Common myeloid progenitor, CD34-positive (primary cell): ENCODE measurements at regions not wholly inside any gene's neighbourhood (a gene's known extent, or its start where the extent isn't known, plus 50 kb on each side); places are given as distances from the start of the nearest gene placed in this dataset.

Experiments
- CTCF ChIA-PET: fragments of 350-600 bp; sonication (Branson Sonifier 250); formaldehyde crosslinking; loops from one replicate; lab custom pipeline; 2021; ENCODE audit warnings: antibody characterized with exemption; lab: Charles Lee
- POLR2A ChIA-PET: fragments of 350-600 bp; sonication (Branson Sonifier 250); formaldehyde crosslinking; loops from one replicate; lab custom pipeline; 2021; ENCODE audit warnings: antibody characterized with exemption; lab: Charles Lee
- DNase-seq, 3 donors: peaks; one replicate each; pipeline versions ENCODE4 v3.0.0 to v3.0.0-alpha.2; 2013
- H3K27ac ChIP-seq, 2 experiments: 1 replicate in 1 of 2; 2 replicates in 1 of 2; pipeline ENCODE4 v1.7.0; 2013; ENCODE audit warnings: inconsistent platforms in 2 of 2, low read length in 2 of 2, mild to moderate bottlenecking in 2 of 2, low read depth in 1 of 2, moderate library complexity in 1 of 2; ENCODE audit not compliant: severe bottlenecking in 2 of 2, insufficient read depth in 1 of 2, poor library complexity in 1 of 2
- H3K27me3 ChIP-seq, 5 experiments: replicated peaks in 2 of 5; 1 replicate in 3 of 5; 2 replicates in 2 of 5; pipeline versions ENCODE4 v1.6.1 to v1.7.0; 2013; ENCODE audit warnings: low read length in 4 of 5, mild to moderate bottlenecking in 2 of 5, moderate library complexity in 2 of 5, inconsistent platforms in 1 of 5; ENCODE audit not compliant: insufficient read depth in 5 of 5, control insufficient read depth in 4 of 5
- H3K36me3 ChIP-seq, 4 experiments: 1 replicate in 2 of 4; 2 replicates in 2 of 4; pipeline versions ENCODE4 v1.6.1 to v1.7.0; 2013; ENCODE audit warnings: low read length in 3 of 4, control low read depth in 1 of 4, mild to moderate bottlenecking in 1 of 4; ENCODE audit not compliant: control insufficient read depth in 4 of 4, insufficient read depth in 4 of 4
- H3K4me1 ChIP-seq, 4 experiments: 1 replicate in 3 of 4; 2 replicates in 1 of 4; pipeline versions ENCODE4 v1.6.1 to v1.7.1; 2013; ENCODE audit warnings: low read length in 3 of 4, mild to moderate bottlenecking in 3 of 4, control low read depth in 1 of 4, inconsistent platforms in 1 of 4, moderate library complexity in 1 of 4; ENCODE audit not compliant: control insufficient read depth in 4 of 4, insufficient read depth in 4 of 4; ENCODE audit errors: control extremely low read depth in 1 of 4
- H3K4me3 ChIP-seq, 7 experiments: 1 replicate in 4 of 7; 2 replicates in 3 of 7; pipeline versions ENCODE4 v1.5.1 to v1.7.0; 2013; ENCODE audit warnings: mild to moderate bottlenecking in 7 of 7, low read length in 6 of 7, moderate library complexity in 6 of 7, inconsistent platforms in 2 of 7, low read depth in 2 of 7, control low read depth in 1 of 7; ENCODE audit not compliant: insufficient read depth in 4 of 7, control insufficient read depth in 1 of 7; ENCODE audit errors: extremely low read depth in 1 of 7
- H3K9me3 ChIP-seq, 5 experiments: 1 replicate in 4 of 5; 2 replicates in 1 of 5; pipeline versions ENCODE4 v1.6.1 to v1.7.1; 2013; ENCODE audit warnings: low read length in 4 of 5, mild to moderate bottlenecking in 2 of 5, inconsistent platforms in 1 of 5, low read depth in 1 of 5, moderate library complexity in 1 of 5; ENCODE audit not compliant: control insufficient read depth in 4 of 5, insufficient read depth in 2 of 5; ENCODE audit errors: control extremely low read depth in 1 of 5
- WGBS: methylation state at CpG from one replicate; pipeline ENCODE4 v1.1.5; 2013; ENCODE audit not compliant: insufficient coverage; 5-methylcytosine and 5-hydroxymethylcytosine counted together

GRCh38 chr15:77846986-77847385 is 214.3 kb upstream of the LINGO1 start:
- Histone ChIP-seq H3K9me3 (peaks cover 0 to 13% (median 4%) of the 10 kb centered on the region in 5 experiments), H3K4me3 (no peak overlapping the region), H3K27ac (no peak overlapping the region), H3K36me3 (no peaks in the 10 kb centered on the region), H3K27me3 (peaks cover 0 to 11% (median 4%) of the 10 kb centered on the region in 5 experiments), H3K4me1 (no peaks in the 10 kb centered on the region)
- no peak for DNase-seq
- ChIA-PET POLR2A (interaction anchor here (0.6 to 0.7 kb wide), 2 partner anchors 23 to 197 kb away, joined by 3 read pairs; no protein-coding TSS in a partner anchor), CTCF (interaction anchor here (1.3 kb wide), 1 partner anchor 9 kb away, joined by 3 read pairs; no protein-coding TSS in a partner anchor)
- WGBS: no CpG with 5 or more reads among the region's 2 CpGs

- WGBS: 22% methylated on average over 1 of the region's 2 CpGs
- Histone ChIP-seq H3K27me3 (peaks cover 0 to 8% (median 4%) of the 10 kb centered on the region in 5 experiments), H3K27ac (no peak overlapping the region), H3K4me3 (no peak overlapping the region), H3K4me1 (no peaks in the 10 kb centered on the region), H3K36me3 (no peaks in the 10 kb centered on the region), H3K9me3 (peaks cover 0 to 13% (median 4%) of the 10 kb centered on the region in 5 experiments)
- ChIA-PET POLR2A (no interaction called here), CTCF (interaction anchor here (1.3 kb wide), 1 partner anchor 8 kb away, joined by 3 read pairs; no protein-coding TSS in a partner anchor)
- DNase-seq: no peak
Observed at GRCh38 chr15:77846360-77846759, 213.6 kb upstream of the LINGO1 start.

GRCh38 chr15:77844798-77845446 is 212.2 kb upstream of the LINGO1 start:
- H3K4me1 ChIP-seq: no peaks in the 10 kb centered on the region
- WGBS: 96% methylated on average over 3 of the region's 3 CpGs
- H3K36me3 ChIP-seq: no peaks in the 10 kb centered on the region
- CTCF ChIA-PET: no interaction called here
- H3K9me3 ChIP-seq: peaks cover 0 to 8% (median 0%) of the 10 kb centered on the region in 5 experiments
- no peak overlapping the region for H3K27ac ChIP-seq
- H3K4me3 ChIP-seq: no peak overlapping the region
- POLR2A ChIA-PET: no interaction called here
- peaks cover 0 to 14% (median 4%) of the 10 kb centered on the region in 5 experiments for H3K27me3 ChIP-seq
- no peak for DNase-seq

GRCh38 chr15:77843546-77843945 is 210.8 kb upstream of the LINGO1 start:
- ChIA-PET POLR2A (interaction anchor here (0.7 kb wide), 1 partner anchor 33 kb away, joined by 6 read pairs; no protein-coding TSS in a partner anchor), CTCF (interaction anchor here (0.9 kb wide), 1 partner anchor 11 kb away, joined by 3 read pairs; no protein-coding TSS in a partner anchor)
- 100% methylated on average over 2 of the region's 5 CpGs for WGBS
- Histone ChIP-seq H3K27ac (no peak overlapping the region), H3K4me3 (no peak overlapping the region), H3K9me3 (peaks cover 0 to 6% (median 0%) of the 10 kb centered on the region in 5 experiments), H3K27me3 (peaks cover 0 to 13% (median 4%) of the 10 kb centered on the region in 5 experiments), H3K36me3 (no peaks in the 10 kb centered on the region), H3K4me1 (peaks cover 0 to under 1% (median 0%) of the 10 kb centered on the region in 4 experiments)
- no peak for DNase-seq

DNA sequence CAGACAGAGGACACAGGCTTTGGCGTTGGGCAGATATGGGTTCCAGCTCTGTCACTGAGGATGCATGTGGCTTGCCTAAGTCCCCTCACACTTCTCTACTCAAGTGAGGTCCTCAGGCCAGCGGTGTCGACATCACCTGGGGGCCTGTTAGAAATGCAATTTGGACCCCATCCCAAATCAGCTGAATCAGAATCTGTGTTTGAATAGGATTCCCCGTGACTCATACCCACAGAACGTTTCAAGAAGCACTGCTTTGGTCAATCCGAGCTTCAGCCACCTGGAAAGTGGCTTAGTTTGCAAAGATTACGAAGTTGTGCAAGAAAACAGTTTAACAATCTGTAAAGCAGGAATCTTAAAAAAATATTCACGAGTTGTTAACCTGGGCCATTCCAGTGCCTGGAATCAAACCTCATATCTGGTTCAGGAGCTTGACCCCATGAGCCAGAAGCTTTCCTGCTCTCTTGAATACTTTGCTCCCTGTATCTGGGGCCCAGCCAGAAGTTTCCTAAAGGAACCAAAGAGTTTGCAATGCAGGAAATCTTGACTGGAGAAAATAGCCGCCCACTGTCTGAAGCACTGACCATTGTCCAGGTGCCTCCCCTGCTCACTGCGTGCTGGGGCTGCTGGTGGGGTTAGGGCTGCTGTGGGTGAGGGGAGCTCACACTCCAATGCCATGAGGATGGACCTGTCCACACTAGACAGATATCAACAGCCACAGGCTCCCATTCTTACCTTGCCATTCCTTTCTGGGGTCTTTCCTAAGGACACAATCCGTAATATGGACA is 208.5 kb upstream of the LINGO1 start:
- Histone ChIP-seq H3K27me3 (peaks cover 0 to 13% (median 0%) of the 10 kb centered on the region in 5 experiments), H3K36me3 (no peaks in the 10 kb centered on the region), H3K4me3 (no peak overlapping the region), H3K4me1 (peaks cover 0 to 4% (median under 1%) of the 10 kb centered on the region in 4 experiments), H3K9me3 (peaks cover 0 to 6% (median 0%) of the 10 kb centered on the region in 5 experiments), H3K27ac (no peak overlapping the region)
- WGBS: 86% methylated on average over 8 of the region's 11 CpGs
- no peak for DNase-seq
- CTCF ChIA-PET: no interaction called here
- POLR2A ChIA-PET: no interaction called here

- no peaks in the 10 kb centered on the region for H3K36me3 ChIP-seq
- POLR2A ChIA-PET: interaction anchor here (0.5 kb wide), 1 partner anchor 75 kb away, joined by 3 read pairs; no protein-coding TSS in a partner anchor
- H3K27me3 ChIP-seq: peaks cover 0 to 13% (median 0%) of the 10 kb centered on the region in 5 experiments
- H3K4me1 ChIP-seq: peaks cover 0 to 4% (median under 1%) of the 10 kb centered on the region in 4 experiments
- H3K9me3 ChIP-seq: peaks cover 0 to 3% (median 0%) of the 10 kb centered on the region in 5 experiments
- CTCF ChIA-PET: no interaction called here
- H3K4me3 ChIP-seq: no peak overlapping the region
- no peak for DNase-seq
- no peak overlapping the region for H3K27ac ChIP-seq
- WGBS: 98% methylated on average over 8 of the region's 11 CpGs
Observed at GRCh38 chr15:77839970-77840905, 207.5 kb upstream of the LINGO1 start.
